Muscle of back (tissue), 3 donors: ENCODE measurements at regions not wholly inside any gene's neighbourhood (a gene's known extent, or its start where the extent isn't known, plus 50 kb on each side); places are given as distances from the start of the nearest gene placed in this dataset.

Source experiments
- DNase-seq, 3 donors: peaks; one replicate each; pipeline versions ENCODE4 v3.0.0 to v3.0.0-alpha.2; 2013

GRCh38 chr2:6773007-6773693 is 92.6 kb downstream of the CMPK2 start:
- DNase-seq = peak; percentile 39 to 78 (median 62)

GRCh38 chr2:6773694-6774044 is 92.0 kb downstream of the CMPK2 start:
- no peak for DNase-seq

DNA sequence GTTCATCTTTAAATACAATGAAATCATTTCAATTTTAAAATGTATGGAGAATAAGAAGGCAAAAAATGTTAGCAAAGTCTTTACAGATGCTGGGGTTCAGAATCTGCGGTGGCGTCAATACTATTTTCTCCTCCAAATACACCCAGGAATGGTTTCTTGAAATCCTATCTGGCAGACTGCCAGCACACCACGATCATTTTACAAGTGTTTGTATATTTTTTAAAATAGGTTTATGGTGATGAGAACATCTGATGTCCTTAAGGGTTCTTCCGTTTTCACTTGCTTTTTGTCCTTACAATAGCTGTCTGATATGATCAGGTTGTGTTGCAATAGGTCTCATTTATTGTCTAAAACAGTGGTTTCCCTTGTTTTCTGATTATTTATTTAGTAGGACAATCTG is 89.6 kb downstream of the CMPK2 start:
- no peak for DNase-seq

DNA sequence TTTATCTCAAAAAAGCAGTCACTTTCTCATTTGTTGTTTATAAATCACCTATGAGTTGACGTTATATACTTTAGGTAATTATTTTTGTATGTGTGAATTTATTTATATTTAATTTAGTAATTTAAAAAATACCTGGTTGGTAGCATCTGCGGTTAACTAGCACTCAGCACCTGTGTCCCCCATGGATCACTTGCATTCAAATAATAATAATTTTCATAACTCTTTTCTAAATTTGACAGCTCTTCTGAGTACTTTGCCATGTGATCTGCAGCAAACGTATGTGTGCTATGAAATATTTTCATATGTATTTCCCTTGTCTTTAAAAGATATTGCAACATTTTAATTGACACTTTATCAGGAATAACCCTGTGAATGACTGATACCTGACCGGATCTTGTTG is 88.1 kb downstream of the CMPK2 start:
- no peak for DNase-seq

DNA sequence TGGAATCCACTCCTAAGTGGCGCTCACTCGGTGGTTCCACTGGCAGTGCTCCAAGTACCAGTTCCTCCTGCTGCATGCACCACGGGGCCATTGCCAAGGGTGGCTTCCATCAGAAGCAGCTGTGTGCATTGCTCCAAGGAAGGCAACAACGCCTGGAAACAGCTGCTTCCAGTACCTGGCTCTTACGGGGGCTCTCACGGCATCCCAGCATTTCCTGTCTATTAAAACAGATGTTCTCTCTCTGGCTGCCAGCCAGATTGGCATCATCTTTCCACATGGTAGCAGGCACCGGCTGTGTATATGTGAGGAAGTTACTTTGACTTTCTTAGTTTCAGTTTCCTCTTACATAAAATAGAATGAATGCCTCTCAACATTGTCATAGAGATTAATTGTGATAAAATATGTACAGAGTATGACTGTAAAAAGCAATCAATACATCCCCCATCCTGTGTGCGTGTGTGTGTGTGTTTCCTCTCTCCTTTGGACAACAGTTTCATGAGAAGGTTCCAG is 84.9 kb downstream of the CMPK2 start:
- peak; percentile 70 to 90 (median 76) for DNase-seq

- DNase-seq = no peak
These were observed 83.0 kb downstream of the CMPK2 start for GRCh38 chr2:6782517-6783237.

GRCh38 chr2:6783238-6783614 is 82.5 kb downstream of the CMPK2 start:
- no peak for DNase-seq

GRCh38 chr2:6784291-6784690 is 81.4 kb downstream of the CMPK2 start:
- no peak for DNase-seq

- peak in 1 of 3 donors; percentile 35 for DNase-seq
These were observed 80.2 kb downstream of the CMPK2 start for GRCh38 chr2:6785493-6785892.

- DNase-seq = no peak
These were observed 78.3 kb downstream of the CMPK2 start for GRCh38 chr2:6787376-6787775.

GRCh38 chr2:6788614-6789013 is 77.1 kb downstream of the CMPK2 start:
- no peak for DNase-seq

DNA sequence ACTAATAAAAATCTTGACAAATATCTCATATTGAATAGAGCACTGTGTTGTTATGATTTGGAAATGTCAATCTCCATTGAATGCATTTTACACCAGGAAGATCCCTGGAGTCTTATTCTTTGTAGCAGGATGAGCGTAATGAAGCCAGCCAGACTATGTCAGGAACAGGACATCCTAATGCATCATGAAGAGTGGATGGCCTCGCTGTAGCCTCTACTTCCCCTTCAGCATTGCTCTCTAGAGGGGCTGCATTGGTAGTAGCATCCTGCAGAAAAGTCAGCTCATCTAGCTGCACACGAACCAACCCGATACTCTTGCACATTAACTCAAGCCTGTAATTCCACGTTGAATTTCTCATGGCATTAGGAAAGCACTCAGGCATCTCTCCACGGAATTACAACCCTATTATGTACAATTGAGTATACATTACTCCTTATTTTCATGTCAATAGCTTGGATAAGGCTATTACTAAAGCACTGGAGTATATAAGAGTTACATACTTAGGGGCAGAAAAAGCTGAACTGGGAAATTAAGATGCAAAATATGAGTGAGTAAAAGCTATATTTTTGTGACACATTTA is 76.1 kb downstream of the CMPK2 start:
- no peak for DNase-seq

GRCh38 chr2:6791682-6792081 is 74.0 kb downstream of the CMPK2 start:
- DNase-seq = no peak

- DNase-seq = no peak
These were observed 72.8 kb downstream of the CMPK2 start for GRCh38 chr2:6792883-6793282.

GRCh38 chr2:6793371-6793770 is 72.3 kb downstream of the CMPK2 start:
- no peak for DNase-seq

- DNase-seq = no peak
These were observed 71.8 kb downstream of the CMPK2 start for GRCh38 chr2:6793913-6794312.

DNA sequence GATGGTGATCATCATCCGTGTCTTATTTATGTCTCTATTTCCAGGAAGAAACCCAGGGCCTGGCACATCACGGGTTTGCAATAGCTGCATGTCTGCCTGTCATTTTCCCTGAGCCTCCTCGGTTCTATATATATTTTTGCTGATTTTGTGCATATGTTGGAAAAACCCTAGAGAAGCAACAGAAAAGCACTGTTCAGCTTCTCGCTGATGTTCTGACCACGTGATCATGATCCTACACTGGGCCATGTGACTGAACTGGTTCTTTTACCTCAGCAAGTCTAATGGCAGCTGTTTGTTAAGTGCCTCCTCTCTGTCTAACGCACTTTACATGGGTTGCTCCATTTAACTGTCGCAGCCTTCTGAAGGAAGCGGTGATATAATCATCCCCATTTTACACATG is 71.3 kb downstream of the CMPK2 start:
- DNase-seq = no peak
